T-cell (primary cell): ENCODE measurements at regions not wholly inside any gene's neighbourhood (a gene's known extent, or its start where the extent isn't known, plus 50 kb on each side); places are given as distances from the start of the nearest gene placed in this dataset.
"Not testable (repeated sequence)": the region's sequence is repeated elsewhere in the genome, so short reads cannot be mapped to it uniquely, and the experiment has no call there.

Experiments used
- ATAC-seq, 4 experiments: fragments of 200-7000 bp in 3 of 4; fragments of 150-1000 bp in 1 of 4; cut with Tn5 transposase; replicated peaks in 1 of 4; 1 replicate in 3 of 4; 2 replicates in 1 of 4; pipeline ENCODE4 v1.10.0; 2021; ENCODE audit warnings: moderate library complexity in 3 of 4, mild to moderate bottlenecking in 2 of 4, moderate number of reproducible peaks in 1 of 4
- CTCF ChIA-PET, 2 donors: fragments of 300-600 bp; sonication (Branson Sonifier 250); formaldehyde crosslinking; loops; one replicate each; lab custom pipeline; 2022; ENCODE audit warnings: antibody characterized with exemption in 2 of 2; lab: Charles Lee
- POLR2A ChIA-PET, 2 donors: fragments of 300-600 bp; sonication (Branson Sonifier 250); formaldehyde crosslinking; loops; one replicate each; lab custom pipeline; 2022; ENCODE audit warnings: antibody characterized with exemption in 2 of 2; lab: Charles Lee
- DNase-seq, 35 experiments: peaks; one replicate each; pipeline versions ENCODE4 v3.0.0 to v3.0.0-alpha.2; 2013 to 2023
- H3K27ac ChIP-seq: one replicate; pipeline ENCODE4 v1.5.1; 2013; ENCODE audit warnings: low read length
- H3K27me3 ChIP-seq, 2 experiments: replicated peaks in 1 of 2; 1 replicate in 1 of 2; 2 replicates in 1 of 2; pipeline versions ENCODE4 v1.6.1 to v1.7.0; 2013; ENCODE audit warnings: low read length in 1 of 2, mixed read lengths in 1 of 2; ENCODE audit not compliant: control insufficient read depth in 2 of 2, insufficient read depth in 2 of 2; ENCODE audit errors: extremely low read depth in 1 of 2
- H3K36me3 ChIP-seq, 2 donors: 1 replicate in 1 of 2; 2 replicates in 1 of 2; pipeline versions ENCODE4 v1.6.1 to v1.7.0; 2013; ENCODE audit warnings: low read length in 1 of 2; ENCODE audit not compliant: control insufficient read depth in 2 of 2, insufficient read depth in 1 of 2; ENCODE audit errors: extremely low read depth in 1 of 2
- H3K4me1 ChIP-seq, 2 experiments: 1 replicate in 1 of 2; 2 replicates in 1 of 2; pipeline versions ENCODE4 v1.6.1 to v1.7.0; 2013; ENCODE audit warnings: low read length in 2 of 2, mixed read lengths in 1 of 2; ENCODE audit not compliant: insufficient read depth in 2 of 2, control insufficient read depth in 1 of 2; ENCODE audit errors: extremely low read depth in 1 of 2
- H3K4me3 ChIP-seq, 2 donors: 1 replicate in 1 of 2; 2 replicates in 1 of 2; pipeline versions ENCODE4 v1.5.1 to v1.7.0; 2013; ENCODE audit warnings: mild to moderate bottlenecking in 2 of 2, low read length in 1 of 2, moderate library complexity in 1 of 2; ENCODE audit not compliant: control insufficient read depth in 1 of 2; ENCODE audit errors: extremely low read depth in 1 of 2
- H3K9me3 ChIP-seq: 2 replicates; pipeline ENCODE4 v1.7.0; 2013
- H3K27ac Mint-ChIP-seq, 2 donors: one replicate each; pipeline ENCODE4 v1.8.0; 2020 to 2021; ENCODE audit warnings: mild to moderate bottlenecking in 2 of 2, mixed read lengths in 2 of 2
- H3K27me3 Mint-ChIP-seq, 2 donors: one replicate each; pipeline ENCODE4 v1.8.0; 2021 to 2022; ENCODE audit warnings: mixed read lengths in 2 of 2
- H3K36me3 Mint-ChIP-seq: one replicate; pipeline ENCODE4 v1.8.0; 2021; ENCODE audit warnings: mixed read lengths
- H3K4me1 Mint-ChIP-seq, 3 donors: one replicate each; pipeline ENCODE4 v1.8.0; 2020 to 2022; ENCODE audit warnings: mixed read lengths in 3 of 3, mild to moderate bottlenecking in 1 of 3
- H3K4me3 Mint-ChIP-seq, 3 donors: one replicate each; pipeline ENCODE4 v1.8.0; 2020 to 2022; ENCODE audit warnings: mild to moderate bottlenecking in 3 of 3, mixed read lengths in 3 of 3, moderate library complexity in 3 of 3
- H3K9me3 Mint-ChIP-seq, 3 donors: one replicate each; pipeline ENCODE4 v1.8.0; 2020 to 2022; ENCODE audit warnings: mixed read lengths in 3 of 3
- WGBS: methylation state at CpG from one replicate; pipeline ENCODE4 v1.1.5; 2013; ENCODE audit warnings: missing lambda C conversion rate; ENCODE audit not compliant: insufficient coverage; 5-methylcytosine and 5-hydroxymethylcytosine counted together

- ChIA-PET CTCF (no interaction called here), POLR2A (no interaction called here)
- ATAC-seq (no peak), DNase-seq (no peak)
- no peaks in the 10 kb centered on the region for H3K4me1 ChIP-seq
- Mint-ChIP-seq H3K36me3 (no peaks in the 10 kb centered on the region), H3K4me3 (no peak overlapping the region), H3K9me3 (peaks cover 17 to 26% (median 18%) of the 10 kb centered on the region in 3 donors), H3K27me3 (no peaks in the 10 kb centered on the region), H3K27ac (no peak overlapping the region), H3K4me1 (no peaks in the 10 kb centered on the region)
- H3K36me3 ChIP-seq, result no peaks in the 10 kb centered on the region
- H3K4me3 ChIP-seq, result no peak overlapping the region
- no peak overlapping the region for H3K27ac ChIP-seq
- no peaks in the 10 kb centered on the region for H3K9me3 ChIP-seq
- H3K27me3 ChIP-seq, result no peaks in the 10 kb centered on the region
- WGBS, result 57% methylated on average over 1 of the region's 1 CpG
Observed at GRCh38 chr5:30156156-30156555, 1037.3 kb upstream of the CDH6 start.

- Mint-ChIP-seq H3K27ac (no peak overlapping the region), H3K4me1 (no peaks in the 10 kb centered on the region), H3K4me3 (no peak overlapping the region), H3K27me3 (no peaks in the 10 kb centered on the region), H3K9me3 (peaks cover 10 to 27% (median 16%) of the 10 kb centered on the region in 3 donors), H3K36me3 (no peaks in the 10 kb centered on the region)
- no peak for ATAC-seq
- Histone ChIP-seq H3K9me3 (peaks cover 2% of the 10 kb centered on the region), H3K4me1 (no peaks in the 10 kb centered on the region), H3K4me3 (no peak overlapping the region), H3K36me3 (no peaks in the 10 kb centered on the region), H3K27ac (no peak overlapping the region), H3K27me3 (no peaks in the 10 kb centered on the region)
- ChIA-PET CTCF (no interaction called here), POLR2A (no interaction called here)
- no peak for DNase-seq
- no CpG with 5 or more reads among the region's 1 CpG for WGBS
Observed at GRCh38 chr5:30152431-30152830, 1041.1 kb upstream of the CDH6 start.

GRCh38 chr5:30150231-30150630 lies 1043.3 kb upstream of the CDH6 start:
- H3K27ac ChIP-seq, result no peak overlapping the region
- Mint-ChIP-seq H3K27ac (no peak overlapping the region), H3K9me3 (peaks cover 14 to 31% (median 20%) of the 10 kb centered on the region in 3 donors), H3K36me3 (no peaks in the 10 kb centered on the region), H3K4me3 (no peak overlapping the region), H3K4me1 (no peaks in the 10 kb centered on the region), H3K27me3 (no peaks in the 10 kb centered on the region)
- H3K4me3 ChIP-seq, result no peak overlapping the region
- ATAC-seq (no peak), DNase-seq (no peak)
- CTCF ChIA-PET, result no interaction called here
- peaks cover 5% of the 10 kb centered on the region for H3K9me3 ChIP-seq
- H3K36me3 ChIP-seq, result no peaks in the 10 kb centered on the region
- POLR2A ChIA-PET, result no interaction called here
- H3K27me3 ChIP-seq, result no peaks in the 10 kb centered on the region
- H3K4me1 ChIP-seq, result no peaks in the 10 kb centered on the region

- H3K36me3 Mint-ChIP-seq, result no peaks in the 10 kb centered on the region
- H3K4me3 Mint-ChIP-seq, result no peak overlapping the region
- no peaks in the 10 kb centered on the region for H3K36me3 ChIP-seq
- H3K4me3 ChIP-seq, result no peak overlapping the region
- no peaks in the 10 kb centered on the region for H3K27me3 ChIP-seq
- no peak overlapping the region for H3K27ac Mint-ChIP-seq
- no peaks in the 10 kb centered on the region for H3K4me1 Mint-ChIP-seq
- no peaks in the 10 kb centered on the region for H3K27me3 Mint-ChIP-seq
- peaks cover 5% of the 10 kb centered on the region for H3K9me3 ChIP-seq
- ATAC-seq (no peak), DNase-seq (no peak)
- no peak overlapping the region for H3K27ac ChIP-seq
- no peaks in the 10 kb centered on the region for H3K4me1 ChIP-seq
- POLR2A ChIA-PET, result no interaction called here
- CTCF ChIA-PET, result no interaction called here
- peaks cover 14 to 37% (median 24%) of the 10 kb centered on the region in 3 donors for H3K9me3 Mint-ChIP-seq
Observed at GRCh38 chr5:30149526-30149925, 1044.0 kb upstream of the CDH6 start.

- WGBS, result no CpG with 5 or more reads among the region's 1 CpG
- Histone ChIP-seq H3K4me3 (no peak overlapping the region), H3K27me3 (no peaks in the 10 kb centered on the region), H3K9me3 (peaks cover 5% of the 10 kb centered on the region), H3K36me3 (no peaks in the 10 kb centered on the region), H3K27ac (no peak overlapping the region), H3K4me1 (no peaks in the 10 kb centered on the region)
- no peak for DNase-seq
- Mint-ChIP-seq H3K4me1 (no peaks in the 10 kb centered on the region), H3K4me3 (no peak overlapping the region), H3K27ac (no peak overlapping the region), H3K9me3 (peaks cover 18 to 39% (median 32%) of the 10 kb centered on the region in 3 donors), H3K27me3 (no peaks in the 10 kb centered on the region), H3K36me3 (no peaks in the 10 kb centered on the region)
- ChIA-PET POLR2A (interaction anchor here in 1 of 2 donors (0.7 kb wide), 1 partner anchor 44 kb away, joined by 3 read pairs; no protein-coding TSS in a partner anchor), CTCF (no interaction called here)
- ATAC-seq, result no peak
Observed at GRCh38 chr5:30147976-30148375, 1045.5 kb upstream of the CDH6 start.

- H3K9me3 Mint-ChIP-seq, result peaks cover 22 to 38% (median 31%) of the 10 kb centered on the region in 3 donors
- CTCF ChIA-PET, H3K4me1 ChIP-seq, H3K36me3 ChIP-seq, H3K4me1 Mint-ChIP-seq, H3K4me3 Mint-ChIP-seq, POLR2A ChIA-PET, H3K9me3 ChIP-seq, H3K27me3 ChIP-seq, H3K27ac Mint-ChIP-seq, H3K4me3 ChIP-seq, H3K36me3 Mint-ChIP-seq, H3K27ac ChIP-seq, DNase-seq, H3K27me3 Mint-ChIP-seq, ATAC-seq: not testable (repeated sequence)
- 83% methylated on average over 1 of the region's 4 CpGs for WGBS
Observed at GRCh38 chr5:30144059-30144458, 1049.4 kb upstream of the CDH6 start.

GRCh38 chr5:30142432-30142831 lies 1051.1 kb upstream of the CDH6 start:
- DNase-seq, result no peak
- H3K4me1 ChIP-seq, result no peaks in the 10 kb centered on the region
- H3K36me3 Mint-ChIP-seq, result no peaks in the 10 kb centered on the region
- peaks cover 22 to 38% (median 31%) of the 10 kb centered on the region in 3 donors for H3K9me3 Mint-ChIP-seq
- ATAC-seq, result no peak
- no peak overlapping the region for H3K27ac ChIP-seq
- no peak overlapping the region for H3K27ac Mint-ChIP-seq
- peaks cover 2% of the 10 kb centered on the region for H3K9me3 ChIP-seq
- no peak overlapping the region for H3K4me3 Mint-ChIP-seq
- H3K27me3 ChIP-seq, result no peaks in the 10 kb centered on the region
- ChIA-PET CTCF (no interaction called here), POLR2A (no interaction called here)
- WGBS, result 87% methylated on average over 3 of the region's 4 CpGs
- H3K27me3 Mint-ChIP-seq, result no peaks in the 10 kb centered on the region
- H3K36me3 ChIP-seq, result no peaks in the 10 kb centered on the region
- no peak overlapping the region for H3K4me3 ChIP-seq
- H3K4me1 Mint-ChIP-seq, result no peaks in the 10 kb centered on the region
